ENCODE measurements at regions not wholly inside any gene's neighbourhood (a gene's known extent, or its start where the extent isn't known, plus 50 kb on each side); places are given as distances from the start of the nearest gene placed in this dataset.
A peak's percentile ranks its signal among the peaks of the same experiment; 100 is the strongest.

- DNase-seq: no peak
Measured at GRCh38 chr5:61264273-61264661, 67.8 kb upstream of the ZSWIM6 start.

- DNase-seq: no peak
Measured at GRCh38 chr5:61267116-61267515, 64.9 kb upstream of the ZSWIM6 start.

GRCh38 chr5:61268871-61269270 is 63.2 kb upstream of the ZSWIM6 start:
- no peak for DNase-seq

- DNase-seq: no peak
Measured at GRCh38 chr5:61270510-61271165, 61.4 kb upstream of the ZSWIM6 start.

- DNase-seq: no peak
Measured at GRCh38 chr5:61272688-61273087, 59.4 kb upstream of the ZSWIM6 start.

- DNase-seq: no peak
Measured at GRCh38 chr5:61273279-61273975, 58.6 kb upstream of the ZSWIM6 start.

GRCh38 chr5:61274511-61274911 is 57.5 kb upstream of the ZSWIM6 start:
- DNase-seq: no peak

GRCh38 chr5:61275841-61276240 is 56.2 kb upstream of the ZSWIM6 start:
- no peak for DNase-seq

GRCh38 chr5:61277190-61277589 is 54.9 kb upstream of the ZSWIM6 start:
- DNase-seq: no peak

- DNase-seq: no peak
Measured at GRCh38 chr5:61277781-61278180, 54.3 kb upstream of the ZSWIM6 start.

GRCh38 chr5:61279725-61280124 is 52.3 kb upstream of the ZSWIM6 start:
- DNase-seq: peak; percentile 67

- DNase-seq: peak; percentile 92
Measured at GRCh38 chr5:61280205-61280604, 51.9 kb upstream of the ZSWIM6 start.

GRCh38 chr5:61280761-61281427 is 51.2 kb upstream of the ZSWIM6 start:
- peak; percentile 92 for DNase-seq

GRCh38 chr5:61281686-61282085 is 50.4 kb upstream of the ZSWIM6 start:
- DNase-seq: peak; percentile 17

Measured in NCI-H1694 treated with DMSO at 0.1 percent for 48 hours (cell line).